ENCODE measurements at regions not wholly inside any gene's neighbourhood (a gene's known extent, or its start where the extent isn't known, plus 50 kb on each side); places are given as distances from the start of the nearest gene placed in this dataset.
A peak's percentile ranks its signal among the peaks of the same experiment; 100 is the strongest.
"Not testable (repeated sequence)": the region's sequence is repeated elsewhere in the genome, so short reads cannot be mapped to it uniquely, and the experiment has no call there.

- Histone ChIP-seq H4K20me1 (ENCODE audit: low read depth, low read length) (no peaks in the 10 kb centered on the region), H3K27me3 (ENCODE audit: low read length) (0 out of 2 replicates have a peak, but pooled peaks cover 4% of the 10 kb centered on the region), H2AFZ (ENCODE audit: low read depth, low read length, severe bottlenecking) (no peak overlapping the region), H3K79me2 (ENCODE audit: insufficient read depth, low read length) (no peaks in the 10 kb centered on the region), H3K4me2 (ENCODE audit: low read depth, low read length, poor library complexity, severe bottlenecking) (no peak overlapping the region), H3K36me3 (ENCODE audit: low read length) (no peaks in the 10 kb centered on the region), H3K9me3 (ENCODE audit: insufficient read depth, low read length) (no peaks in the 10 kb centered on the region), H3K4me3 (ENCODE audit: insufficient read depth, low read length, poor library complexity, severe bottlenecking) (no peak overlapping the region), H3K9ac (ENCODE audit: low read length) (no peak overlapping the region), H3F3A (ENCODE audit: insufficient read depth) (peaks cover 15% of the 10 kb centered on the region), H3K9me2 (replicated peaks; ENCODE audit: insufficient read depth, low read length) (no peaks in the 10 kb centered on the region), H3K27ac (ENCODE audit: low read depth, low read length) (no peak overlapping the region)
- TF ChIP-seq EZH2phosphoT487 (conservative IDR thresholded peaks at IDR 0.05; ENCODE audit: low read length) (no peak), CTCF (IDR thresholded peaks at IDR 0.05; ENCODE audit: insufficient read depth, low read length, poor library complexity, severe bottlenecking) (no peak)
These were observed 82.5 kb downstream of the TRIM27 start for GRCh38 chr6:28841290-28841689.

GRCh38 chr6:28848756-28849155 is 75.0 kb downstream of the TRIM27 start:
- not testable (repeated sequence) for H3K27ac ChIP-seq (ENCODE audit: low read depth, low read length); H3K79me2 ChIP-seq (ENCODE audit: insufficient read depth, low read length); H4K20me1 ChIP-seq (ENCODE audit: low read depth, low read length); H3K36me3 ChIP-seq (ENCODE audit: low read length); H3K4me3 ChIP-seq (ENCODE audit: insufficient read depth, low read length, poor library complexity, severe bottlenecking); H3F3A ChIP-seq (ENCODE audit: insufficient read depth); H3K9me2 ChIP-seq (replicated peaks; ENCODE audit: insufficient read depth, low read length); H3K9me3 ChIP-seq (ENCODE audit: insufficient read depth, low read length); H3K27me3 ChIP-seq (ENCODE audit: low read length); H3K4me2 ChIP-seq (ENCODE audit: low read depth, low read length, poor library complexity, severe bottlenecking); H3K9ac ChIP-seq (ENCODE audit: low read length); H2AFZ ChIP-seq (ENCODE audit: low read depth, low read length, severe bottlenecking)
- peak; percentile 12 for TF ChIP-seq CTCF (IDR thresholded peaks at IDR 0.05; ENCODE audit: insufficient read depth, low read length, poor library complexity, severe bottlenecking)
